NCI-H1694 treated with DMSO at 0.1 percent for 48 hours (cell line): ENCODE measurements at regions not wholly inside any gene's neighbourhood (a gene's known extent, or its start where the extent isn't known, plus 50 kb on each side); places are given as distances from the start of the nearest gene placed in this dataset.
"Not testable (repeated sequence)": the region's sequence is repeated elsewhere in the genome, so short reads cannot be mapped to it uniquely, and the experiment has no call there.

Experiments
- DNase-seq: peaks from one replicate; lab custom pipeline; 2025; lab: John Stamatoyannopoulos, UW

GRCh38 chr1:219433496-219434131, 179.3 kb downstream of the ZC3H11B start:
- no peak for DNase-seq

GRCh38 chr1:219433001-219433400, 179.9 kb downstream of the ZC3H11B start:
- no peak for DNase-seq

DNA sequence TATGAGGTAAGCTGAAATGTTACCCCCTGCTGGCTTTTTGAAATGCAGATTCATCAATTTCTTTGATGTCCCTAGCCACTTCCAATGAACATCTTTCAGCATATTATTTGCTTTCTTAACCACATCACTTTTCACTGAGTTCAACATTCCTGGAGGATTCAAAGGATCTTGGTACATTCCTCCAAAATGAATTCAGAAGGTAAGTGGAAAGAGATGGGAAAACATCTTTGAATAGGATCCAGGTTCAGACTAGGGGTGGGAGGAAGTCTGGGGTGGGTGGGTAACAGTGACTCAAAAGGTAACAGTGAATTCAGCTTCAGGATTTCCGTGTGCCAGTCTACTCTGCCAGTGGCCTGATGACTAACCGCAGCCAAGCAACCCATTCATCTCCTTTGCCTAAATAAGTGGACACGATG, 180.7 kb downstream of the ZC3H11B start:
- DNase-seq, result no peak

DNA sequence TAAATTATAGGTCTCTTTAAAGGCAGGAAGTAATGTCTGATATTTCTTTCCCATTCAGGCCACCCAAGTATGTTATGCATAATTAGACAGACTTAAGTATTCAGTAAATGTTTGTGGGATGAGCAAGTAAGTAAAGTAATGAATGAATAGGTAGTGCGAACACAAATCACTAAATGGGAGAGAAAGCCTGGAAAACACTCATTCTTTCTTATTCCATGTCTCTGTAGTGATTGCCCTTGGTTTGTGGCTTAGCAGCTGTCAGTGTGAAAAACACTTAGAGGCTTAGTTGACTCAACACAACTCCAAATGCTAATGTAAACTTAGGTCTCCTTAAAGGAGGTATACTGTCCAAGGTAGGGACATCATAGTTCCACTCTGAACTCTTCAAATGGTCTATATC, 182.5 kb downstream of the ZC3H11B start:
- DNase-seq, result no peak

DNA sequence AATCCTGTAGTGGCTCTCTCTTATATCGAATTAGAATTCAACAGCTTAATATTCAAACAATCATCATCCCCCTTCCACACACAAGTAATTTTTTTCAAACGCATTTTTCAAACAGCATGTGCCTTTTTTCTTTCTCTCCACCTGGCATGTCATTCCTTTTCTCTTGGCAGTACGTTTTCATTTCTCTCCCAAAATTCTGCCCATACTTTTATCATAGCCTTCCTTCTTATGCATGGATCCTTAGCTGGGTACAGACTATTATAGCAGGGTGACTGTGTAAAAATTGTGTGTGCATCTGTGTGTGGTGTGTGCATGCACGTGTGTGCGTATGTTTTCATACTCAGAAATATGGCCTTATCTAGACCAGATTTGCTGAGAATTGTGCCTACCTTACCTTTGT, 184.3 kb downstream of the ZC3H11B start:
- DNase-seq, result no peak

- DNase-seq, result no peak
Observed at GRCh38 chr1:219427989-219428388, 184.9 kb downstream of the ZC3H11B start.

GRCh38 chr1:219427403-219427802, 185.5 kb downstream of the ZC3H11B start:
- DNase-seq, result no peak

GRCh38 chr1:219422811-219423598, 189.9 kb downstream of the ZC3H11B start:
- no peak for DNase-seq

DNA sequence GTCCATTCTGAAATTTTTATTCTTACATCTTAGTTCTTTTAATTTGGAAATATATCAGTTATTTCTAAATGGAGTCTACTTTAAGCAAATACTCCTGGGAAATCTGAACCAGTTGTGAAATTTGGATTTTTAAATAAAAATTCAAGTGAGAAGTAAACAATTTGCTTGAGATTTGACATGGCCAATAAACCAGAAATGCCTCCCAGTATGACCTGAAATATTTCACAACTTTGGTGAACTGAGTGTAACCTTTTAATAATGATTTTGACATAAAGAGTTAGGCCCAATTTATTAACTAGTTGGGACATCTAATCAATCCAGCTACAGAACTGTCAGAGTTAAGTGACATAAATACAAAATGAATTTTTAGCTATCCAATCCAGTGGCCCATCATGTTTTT, 192.0 kb downstream of the ZC3H11B start:
- DNase-seq, result no peak

- no peak for DNase-seq
Observed at GRCh38 chr1:219419860-219420259, 193.0 kb downstream of the ZC3H11B start.

DNA sequence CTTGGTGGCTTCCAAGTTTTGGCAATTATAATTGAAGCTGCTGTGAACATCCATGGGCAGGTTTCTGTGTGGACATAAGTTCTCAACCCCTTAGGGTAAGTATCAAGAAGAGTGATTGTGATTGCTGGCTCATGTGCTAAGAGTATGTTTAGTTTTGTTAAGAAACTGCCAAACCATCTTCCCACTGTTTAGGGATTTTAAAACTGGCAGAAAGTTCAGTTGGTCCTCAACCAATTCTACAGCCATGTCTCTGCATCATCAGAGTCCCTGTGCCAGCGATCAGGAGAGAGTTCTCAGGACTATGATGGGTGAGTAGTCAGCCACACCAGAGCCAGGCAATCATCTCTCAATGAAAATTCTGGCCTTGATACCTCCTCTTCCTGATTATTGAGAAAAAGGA, 193.8 kb downstream of the ZC3H11B start:
- no peak for DNase-seq

- DNase-seq, result no peak
Observed at GRCh38 chr1:219417610-219418009, 195.3 kb downstream of the ZC3H11B start.

- DNase-seq, result peak; percentile 28
Observed at GRCh38 chr1:219416598-219417238, 196.2 kb downstream of the ZC3H11B start.

GRCh38 chr1:219415915-219416314, 197.0 kb downstream of the ZC3H11B start:
- DNase-seq, result no peak

DNA sequence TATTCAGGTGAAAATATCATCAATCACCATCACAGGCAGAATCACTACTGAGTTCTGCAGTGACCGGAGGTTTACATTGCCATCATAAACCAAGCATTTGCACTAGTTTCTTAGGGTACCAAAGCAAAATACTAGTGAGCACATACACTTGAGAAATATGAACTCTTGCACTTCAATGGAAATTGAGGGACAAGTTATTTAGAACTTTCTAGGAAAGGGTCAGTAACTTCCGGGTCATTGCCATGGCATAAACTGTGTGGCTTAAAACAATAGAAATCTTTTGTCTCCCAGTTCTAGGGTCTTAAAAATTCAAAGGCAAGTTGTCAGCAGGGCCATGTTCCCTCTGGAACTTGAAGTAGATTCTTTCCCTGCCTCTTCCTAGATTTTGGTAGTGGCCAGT, 197.5 kb downstream of the ZC3H11B start:
- no peak for DNase-seq

GRCh38 chr1:219414250-219414649, 198.7 kb downstream of the ZC3H11B start:
- no peak for DNase-seq

- no peak for DNase-seq
Observed at GRCh38 chr1:219413536-219413935, 199.4 kb downstream of the ZC3H11B start.

- DNase-seq, result no peak
Observed at GRCh38 chr1:219412772-219413171, 200.1 kb downstream of the ZC3H11B start.

GRCh38 chr1:219410721-219411120, 202.2 kb downstream of the ZC3H11B start:
- DNase-seq, result not testable (repeated sequence)

GRCh38 chr1:219405531-219406331, 207.2 kb downstream of the ZC3H11B start:
- no peak for DNase-seq

GRCh38 chr1:219404629-219405028, 208.3 kb downstream of the ZC3H11B start:
- no peak for DNase-seq

DNA sequence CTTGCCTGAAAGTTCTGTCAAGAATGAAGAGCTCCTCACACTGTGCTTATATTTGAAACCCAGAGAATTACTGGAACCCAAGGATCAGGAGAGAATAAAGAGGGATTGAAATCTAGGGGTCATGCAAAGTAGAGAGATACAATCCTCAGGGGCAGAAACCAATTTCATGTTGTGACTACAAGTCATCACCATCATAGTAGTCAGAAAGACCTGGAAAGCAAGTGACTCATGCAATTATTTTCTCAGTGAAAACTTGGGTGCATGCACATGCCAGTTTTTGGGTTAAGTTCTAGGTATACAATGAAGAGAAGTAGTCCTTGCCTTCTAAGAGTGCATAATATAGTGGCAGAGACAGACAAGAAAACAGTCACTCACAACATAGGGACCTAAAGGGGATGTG, 210.0 kb downstream of the ZC3H11B start:
- no peak for DNase-seq
